HEK293 (cell line): ENCODE measurements at regions not wholly inside any gene's neighbourhood (a gene's known extent, or its start where the extent isn't known, plus 50 kb on each side); places are given as distances from the start of the nearest gene placed in this dataset.

Experiments
- CTCF ChIA-PET: fragments of 350-600 bp; formaldehyde crosslinking; extraction: SDS; loops from one replicate; lab custom pipeline; 2021; ENCODE audit warnings: antibody characterized with exemption; lab: Yijun Ruan, JAX
- POLR2A ChIA-PET: fragments of 300-600 bp; formaldehyde crosslinking; extraction: SDS; loops from one replicate; lab custom pipeline; 2020; ENCODE audit warnings: antibody characterized with exemption, inconsistent platforms; lab: Yijun Ruan, JAX
- H3K27ac ChIP-seq: fragments of 200-500 bp; sonication (Bioruptor generic); 2 replicates; pipeline ENCODE4 v1.5.1; 2014; ENCODE audit warnings: low read depth, low read length, control low read depth, inconsistent platforms; ENCODE audit errors: extremely low read depth
- H3K36me3 ChIP-seq, 2 experiments: fragments of 200-500 bp in 1 of 2; sonication (Bioruptor generic) in 1 of 2; 1 replicate in 1 of 2; 2 replicates in 1 of 2; pipeline ENCODE4 v1.5.1; 2014 to 2017; ENCODE audit warnings: inconsistent platforms in 2 of 2, low read length in 2 of 2; ENCODE audit not compliant: control insufficient read depth in 2 of 2, insufficient read depth in 1 of 2
- H3K4me1 ChIP-seq: fragments of 200-500 bp; sonication (Bioruptor generic); 2 replicates; pipeline ENCODE4 v1.5.1; 2014; ENCODE audit warnings: mild to moderate bottlenecking, low read length, inconsistent platforms; ENCODE audit not compliant: control insufficient read depth, insufficient read depth
- H3K4me3 ChIP-seq: 2 replicates; pipeline ENCODE4 v1.5.1; 2011; ENCODE audit warnings: low read depth, mild to moderate bottlenecking, control low read depth, low read length, moderate library complexity
- H3K9me3 ChIP-seq: fragments of 200-500 bp; sonication (Bioruptor generic); 2 replicates; pipeline ENCODE4 v1.5.1; 2014; ENCODE audit warnings: low read depth, low read length, inconsistent platforms; ENCODE audit not compliant: control insufficient read depth, insufficient read depth
- CTCF ChIP-seq: fragments of 450-650 bp; formaldehyde crosslinking; IDR thresholded peaks from 2 replicates; pipeline ENCODE4 v1.5.1; 2016; ENCODE audit warnings: missing biosample characterization, missing genetic modification characterization
- GLI2 ChIP-seq: fragments of 450-650 bp; formaldehyde crosslinking; IDR thresholded peaks from 2 replicates; pipeline ENCODE4; 2017; ENCODE audit warnings: missing biosample characterization, missing genetic modification characterization, low read depth, borderline replicate concordance
- SALL2 ChIP-seq: fragments of 450-650 bp; formaldehyde crosslinking; IDR thresholded peaks from 2 replicates; pipeline ENCODE4 v1.5.0; 2017; ENCODE audit warnings: missing biosample characterization, mild to moderate bottlenecking, missing genetic modification characterization, borderline replicate concordance
- SP3 ChIP-seq: fragments of 450-650 bp; formaldehyde crosslinking; IDR thresholded peaks from 2 replicates; pipeline ENCODE4 v1.5.1; 2016; ENCODE audit warnings: missing biosample characterization, missing genetic modification characterization
- TRIM28 ChIP-seq: IDR thresholded peaks from 2 replicates; pipeline ENCODE4 v1.6.1; 2011; ENCODE audit warnings: low read length, control low read depth, borderline replicate concordance
- YY1 ChIP-seq: fragments of 450-650 bp; formaldehyde crosslinking; IDR thresholded peaks from 2 replicates; pipeline ENCODE4 v1.5.1; 2018; ENCODE audit warnings: missing biosample characterization, missing genetic modification characterization
- ZBTB17 ChIP-seq: fragments of 450-650 bp; formaldehyde crosslinking; IDR thresholded peaks from 2 replicates; pipeline ENCODE4 v1.5.1; 2016; ENCODE audit warnings: missing biosample characterization, missing genetic modification characterization
- ZIC2 ChIP-seq: fragments of 450-650 bp; formaldehyde crosslinking; IDR thresholded peaks from 2 replicates; pipeline ENCODE4 v1.5.1; 2016; ENCODE audit warnings: missing biosample characterization, missing genetic modification characterization
- ZNF10 ChIP-seq: fragments of 450-650 bp; formaldehyde crosslinking; IDR thresholded peaks from 2 replicates; pipeline ENCODE4 v1.5.1; 2017; ENCODE audit warnings: missing biosample characterization, missing genetic modification characterization
- ZNF202 ChIP-seq: fragments of 450-650 bp; formaldehyde crosslinking; IDR thresholded peaks from 2 replicates; pipeline ENCODE4 v1.5.1; 2016; ENCODE audit warnings: missing biosample characterization, missing genetic modification characterization, borderline replicate concordance
- ZNF223 ChIP-seq: fragments of 450-650 bp; formaldehyde crosslinking; IDR thresholded peaks from 2 replicates; pipeline ENCODE4 v1.5.1; 2016; ENCODE audit warnings: missing biosample characterization, missing genetic modification characterization
- ZNF24 ChIP-seq: fragments of 450-650 bp; formaldehyde crosslinking; IDR thresholded peaks from 2 replicates; pipeline ENCODE4 v1.5.1; 2016; ENCODE audit warnings: missing biosample characterization, missing genetic modification characterization
- ZNF266 ChIP-seq: fragments of 450-650 bp; formaldehyde crosslinking; IDR thresholded peaks from 2 replicates; pipeline ENCODE4 v1.5.1; 2016; ENCODE audit warnings: missing biosample characterization, missing genetic modification characterization, low read depth
- ZNF280C ChIP-seq: fragments of 450-650 bp; formaldehyde crosslinking; IDR thresholded peaks from 2 replicates; pipeline ENCODE4 v1.5.1; 2016; ENCODE audit warnings: missing biosample characterization, missing genetic modification characterization
- ZNF324 ChIP-seq: fragments of 450-650 bp; formaldehyde crosslinking; IDR thresholded peaks from 2 replicates; pipeline ENCODE4 v1.5.1; 2016; ENCODE audit warnings: missing biosample characterization, missing genetic modification characterization
- ZNF335 ChIP-seq: fragments of 450-650 bp; formaldehyde crosslinking; conservative IDR thresholded peaks from 2 replicates; pipeline ENCODE4 v1.5.1; 2016; ENCODE audit warnings: missing biosample characterization, missing genetic modification characterization
- ZNF37A ChIP-seq: fragments of 450-650 bp; IDR thresholded peaks from 2 replicates; pipeline ENCODE4 v1.5.1; 2018; ENCODE audit warnings: missing biosample characterization, missing genetic modification characterization
- ZNF433 ChIP-seq: fragments of 450-650 bp; formaldehyde crosslinking; IDR thresholded peaks from 2 replicates; pipeline ENCODE4 v1.5.1; 2016; ENCODE audit warnings: missing biosample characterization, missing genetic modification characterization, low read depth
- ZNF449 ChIP-seq: fragments of 450-650 bp; formaldehyde crosslinking; IDR thresholded peaks from 2 replicates; pipeline ENCODE4 v1.5.1; 2017; ENCODE audit warnings: missing biosample characterization, mild to moderate bottlenecking, missing genetic modification characterization, moderate library complexity
- ZNF514 ChIP-seq: fragments of 450-650 bp; formaldehyde crosslinking; IDR thresholded peaks from 2 replicates; pipeline ENCODE4 v1.5.1; 2016; ENCODE audit warnings: missing biosample characterization, missing genetic modification characterization
- ZNF521 ChIP-seq: fragments of 450-650 bp; formaldehyde crosslinking; IDR thresholded peaks from 2 replicates; pipeline ENCODE4 v1.5.1; 2017; ENCODE audit warnings: missing biosample characterization, mild to moderate bottlenecking, missing genetic modification characterization
- ZNF529 ChIP-seq: fragments of 450-650 bp; formaldehyde crosslinking; IDR thresholded peaks from 2 replicates; pipeline ENCODE4 v1.5.1; 2017; ENCODE audit warnings: missing genetic modification characterization, missing biosample characterization; ENCODE audit not compliant: insufficient replicate concordance
- ZNF548 ChIP-seq: fragments of 450-650 bp; formaldehyde crosslinking; IDR thresholded peaks from 2 replicates; pipeline ENCODE4 v1.5.1; 2016; ENCODE audit warnings: missing biosample characterization, missing genetic modification characterization
- ZNF549 ChIP-seq: fragments of 450-650 bp; IDR thresholded peaks from 2 replicates; pipeline ENCODE4 v1.5.1; 2018; ENCODE audit warnings: missing biosample characterization, missing genetic modification characterization, mild to moderate bottlenecking, inconsistent platforms, moderate library complexity
- ZNF629 ChIP-seq: fragments of 450-650 bp; formaldehyde crosslinking; IDR thresholded peaks from 2 replicates; pipeline ENCODE4 v1.5.1; 2017; ENCODE audit warnings: missing biosample characterization, missing genetic modification characterization
- ZNF707 ChIP-seq: fragments of 450-650 bp; formaldehyde crosslinking; IDR thresholded peaks from 2 replicates; pipeline ENCODE4 v1.5.1; 2016; ENCODE audit warnings: missing biosample characterization, missing genetic modification characterization
- ZNF747 ChIP-seq: fragments of 450-650 bp; formaldehyde crosslinking; IDR thresholded peaks from 2 replicates; pipeline ENCODE4 v1.5.1; 2016; ENCODE audit warnings: missing biosample characterization, missing genetic modification characterization
- ZNF768 ChIP-seq: fragments of 450-650 bp; formaldehyde crosslinking; IDR thresholded peaks from 2 replicates; pipeline ENCODE4 v1.5.1; 2018; ENCODE audit warnings: missing biosample characterization, mild to moderate bottlenecking, missing genetic modification characterization
- ZNF785 ChIP-seq: fragments of 450-650 bp; formaldehyde crosslinking; IDR thresholded peaks from 2 replicates; pipeline ENCODE4 v1.5.1; 2016; ENCODE audit warnings: missing biosample characterization, missing genetic modification characterization
- TF ChIP-seq, protein P1 (sequence below): fragments of 450-650 bp; formaldehyde crosslinking; IDR thresholded peaks from 2 replicates; pipeline ENCODE4 v1.5.1; 2016; ENCODE audit warnings: missing biosample characterization, missing genetic modification characterization

DNA sequence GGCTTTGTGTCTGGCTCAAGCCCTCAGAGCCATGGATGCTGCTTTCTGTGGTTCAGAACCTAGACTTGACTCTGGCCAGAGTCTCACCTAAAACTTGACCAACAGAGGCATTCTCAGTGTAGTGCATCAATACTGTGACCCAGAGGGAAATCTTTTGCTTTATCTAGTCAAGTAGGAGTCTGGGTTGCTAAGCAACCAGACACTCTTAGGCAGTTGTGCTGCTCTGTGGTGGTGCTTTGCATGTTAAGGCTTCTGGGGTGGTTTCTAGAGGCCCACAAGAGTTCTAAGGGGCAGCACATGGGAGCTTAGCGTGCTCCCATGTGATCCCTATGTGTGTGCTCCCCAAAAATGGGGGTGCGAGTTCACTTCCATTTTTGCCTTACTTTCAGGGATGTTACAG, 224.6 kb upstream of the PLET1 start:
- H3K36me3 ChIP-seq = no peaks in the 10 kb centered on the region
- TF ChIP-seq, protein P1, sequence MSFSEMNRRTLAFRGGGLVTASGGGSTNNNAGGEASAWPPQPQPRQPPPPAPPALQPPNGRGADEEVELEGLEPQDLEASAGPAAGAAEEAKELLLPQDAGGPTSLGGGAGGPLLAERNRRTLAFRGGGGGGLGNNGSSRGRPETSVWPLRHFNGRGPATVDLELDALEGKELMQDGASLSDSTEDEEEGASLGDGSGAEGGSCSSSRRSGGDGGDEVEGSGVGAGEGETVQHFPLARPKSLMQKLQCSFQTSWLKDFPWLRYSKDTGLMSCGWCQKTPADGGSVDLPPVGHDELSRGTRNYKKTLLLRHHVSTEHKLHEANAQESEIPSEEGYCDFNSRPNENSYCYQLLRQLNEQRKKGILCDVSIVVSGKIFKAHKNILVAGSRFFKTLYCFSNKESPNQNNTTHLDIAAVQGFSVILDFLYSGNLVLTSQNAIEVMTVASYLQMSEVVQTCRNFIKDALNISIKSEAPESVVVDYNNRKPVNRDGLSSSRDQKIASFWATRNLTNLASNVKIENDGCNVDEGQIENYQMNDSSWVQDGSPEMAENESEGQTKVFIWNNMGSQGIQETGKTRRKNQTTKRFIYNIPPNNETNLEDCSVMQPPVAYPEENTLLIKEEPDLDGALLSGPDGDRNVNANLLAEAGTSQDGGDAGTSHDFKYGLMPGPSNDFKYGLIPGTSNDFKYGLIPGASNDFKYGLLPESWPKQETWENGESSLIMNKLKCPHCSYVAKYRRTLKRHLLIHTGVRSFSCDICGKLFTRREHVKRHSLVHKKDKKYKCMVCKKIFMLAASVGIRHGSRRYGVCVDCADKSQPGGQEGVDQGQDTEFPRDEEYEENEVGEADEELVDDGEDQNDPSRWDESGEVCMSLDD (tag by site-specific recombination) = no peak
- TF ChIP-seq YY1 (tag by site-specific recombination) (no peak), ZIC2 (tag by site-specific recombination) (no peak), SP3 (tag by site-specific recombination) (no peak), ZNF529 (tag by site-specific recombination) (no peak), ZNF768 (no peak), ZNF629 (tag by site-specific recombination) (no peak), ZNF37A (tag by site-specific recombination) (no peak), ZNF24 (no peak), ZNF324 (tag by site-specific recombination) (no peak), ZNF280C (no peak), ZNF335 (tag by site-specific recombination) (no peak), ZNF202 (tag by site-specific recombination) (no peak), ZNF785 (tag by site-specific recombination) (no peak), ZNF433 (tag by site-specific recombination) (no peak), GLI2 (no peak), ZBTB17 (no peak), SALL2 (no peak), CTCF (tag by site-specific recombination) (no peak), TRIM28 (no peak)
- TF ChIP-seq, all 188 proteins: peak for 0
- ChIA-PET CTCF (interaction anchor here (1.4 kb wide), 1 partner anchor 13 kb away, joined by 3 read pairs; no protein-coding TSS in a partner anchor), POLR2A (no interaction called here)
- Histone ChIP-seq H3K27ac (no peak overlapping the region), H3K9me3 (no peaks in the 10 kb centered on the region), H3K4me3 (no peak overlapping the region), H3K4me1 (no peaks in the 10 kb centered on the region)

DNA sequence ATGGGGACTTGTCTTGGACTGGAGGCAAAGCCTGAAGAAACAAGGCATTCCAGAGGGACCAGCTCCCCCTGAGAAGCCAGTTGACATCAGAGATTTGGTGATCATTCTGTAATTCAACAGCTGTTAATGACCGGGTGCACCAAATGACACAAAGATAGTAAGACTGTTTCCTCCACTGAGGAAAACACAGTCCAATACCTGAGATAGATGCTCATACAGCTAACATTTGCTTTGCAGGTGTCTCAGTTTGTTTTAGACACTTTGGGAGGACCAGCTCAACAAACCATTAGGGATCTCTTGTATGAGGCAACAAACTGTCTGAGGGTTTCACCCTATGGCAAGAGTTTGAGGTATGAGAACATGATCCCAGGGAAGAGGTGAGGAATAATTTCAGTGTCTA, 237.2 kb upstream of the PLET1 start:
- Histone ChIP-seq H3K4me1 (no peaks in the 10 kb centered on the region), H3K9me3 (no peaks in the 10 kb centered on the region), H3K36me3 (no peaks in the 10 kb centered on the region), H3K27ac (no peak overlapping the region), H3K4me3 (no peak overlapping the region)
- POLR2A ChIA-PET = no interaction called here
- CTCF ChIA-PET = interaction anchor here (0.6 to 1.4 kb wide), 7 partner anchors 12 to 222 kb away, joined by 3 to 5 read pairs (median 4); no protein-coding TSS in a partner anchor
- TF ChIP-seq ZNF747 (tag by site-specific recombination) (no peak), ZNF10 (tag by site-specific recombination) (no peak), ZNF521 (tag by site-specific recombination) (no peak), ZNF549 (tag by site-specific recombination) (no peak), ZNF449 (tag by site-specific recombination) (no peak), ZNF223 (tag by site-specific recombination) (no peak), ZNF266 (tag by site-specific recombination) (no peak), ZNF707 (tag by site-specific recombination) (no peak), ZNF548 (tag by site-specific recombination) (no peak), ZNF514 (tag by site-specific recombination) (no peak)
